GM23338 (cell line): ENCODE measurements at regions not wholly inside any gene's neighbourhood (a gene's known extent, or its start where the extent isn't known, plus 50 kb on each side); places are given as distances from the start of the nearest gene placed in this dataset.

Source experiments
- ATAC-seq: fragments of 200-7000 bp; cut with Tn5 transposase; 3 replicates; pipeline ENCODE4 v1.9.1; 2020
- DNase-seq: peaks from one replicate; pipeline ENCODE4 v3.0.0-alpha.2; 2015; ENCODE audit warnings: low spot score
- H2AFZ ChIP-seq: fragments of 200-600 bp; sonication (generic); 2 replicates; pipeline ENCODE4 v1.8.0; 2016; ENCODE audit warnings: antibody characterized with exemption, mild to moderate bottlenecking, moderate library complexity
- H3F3A ChIP-seq: fragments of 200-600 bp; sonication (generic); replicated peaks from 2 replicates; pipeline ENCODE4 v1.8.0; 2017; ENCODE audit warnings: antibody characterized with exemption, mixed run types, low read depth
- H3K27ac ChIP-seq: fragments of 200-600 bp; sonication (generic); 2 replicates; pipeline ENCODE4 v1.6.1; 2016; ENCODE audit warnings: low read depth
- H3K27me3 ChIP-seq: fragments of 200-600 bp; sonication (generic); 2 replicates; pipeline ENCODE4 v1.8.0; 2016; ENCODE audit warnings: mild to moderate bottlenecking, mixed run types, moderate library complexity; ENCODE audit not compliant: insufficient read depth
- H3K36me3 ChIP-seq: fragments of 200-600 bp; sonication (generic); 2 replicates; pipeline ENCODE4 v1.8.0; 2016; ENCODE audit warnings: mild to moderate bottlenecking; ENCODE audit not compliant: insufficient read depth
- H3K4me1 ChIP-seq: fragments of 200-600 bp; sonication (generic); 2 replicates; pipeline ENCODE4 v1.8.0; 2016; ENCODE audit warnings: mild to moderate bottlenecking, moderate library complexity; ENCODE audit not compliant: insufficient read depth
- H3K4me2 ChIP-seq: fragments of 200-600 bp; sonication (generic); 2 replicates; pipeline ENCODE4 v1.7.1; 2017; ENCODE audit warnings: mixed run types
- H3K4me3 ChIP-seq: fragments of 200-600 bp; sonication (generic); 2 replicates; pipeline ENCODE4 v1.6.1; 2016; ENCODE audit warnings: mixed run types
- H3K79me2 ChIP-seq: fragments of 200-600 bp; sonication (generic); replicated peaks from 2 replicates; pipeline ENCODE4 v1.8.0; 2017; ENCODE audit warnings: mild to moderate bottlenecking; ENCODE audit not compliant: insufficient read depth
- H3K9me2 ChIP-seq: fragments of 200-600 bp; sonication (generic); 2 replicates; pipeline ENCODE4 v1.8.0; 2017; ENCODE audit not compliant: insufficient read depth
- H4K20me1 ChIP-seq: fragments of 200-600 bp; sonication (generic); replicated peaks from 2 replicates; pipeline ENCODE4 v1.8.0; 2017; ENCODE audit warnings: mild to moderate bottlenecking; ENCODE audit not compliant: insufficient read depth
- H3K27ac Mint-ChIP-seq: 2 replicates; pipeline ENCODE4 v1.8.0; 2020; ENCODE audit warnings: inconsistent platforms, mild to moderate bottlenecking, moderate library complexity, mixed read lengths
- H3K27me3 Mint-ChIP-seq: 3 replicates; pipeline ENCODE4 v1.8.0; 2022; ENCODE audit warnings: low read depth, mild to moderate bottlenecking, moderate library complexity, mixed read lengths, inconsistent platforms; ENCODE audit not compliant: insufficient read depth, poor library complexity
- H3K36me3 Mint-ChIP-seq: 3 replicates; pipeline ENCODE4 v1.8.0; 2021; ENCODE audit warnings: low read depth, mild to moderate bottlenecking, inconsistent platforms, moderate library complexity, mixed read lengths
- H3K4me1 Mint-ChIP-seq: 3 replicates; pipeline ENCODE4 v1.8.0; 2020; ENCODE audit warnings: mild to moderate bottlenecking, inconsistent platforms, mixed read lengths
- H3K4me3 Mint-ChIP-seq: 3 replicates; pipeline ENCODE4 v1.8.0; 2021; ENCODE audit warnings: moderate library complexity, mild to moderate bottlenecking, inconsistent platforms, mixed read lengths
- H3K9me3 Mint-ChIP-seq: 3 replicates; pipeline ENCODE4 v1.8.0; 2020; ENCODE audit warnings: moderate library complexity, mild to moderate bottlenecking, inconsistent platforms, mixed read lengths
- CREB1 ChIP-seq: fragments of 250-450 bp; sonication (Bioruptor Pico); IDR thresholded peaks from 2 replicates; pipeline ENCODE4 v1.5.0; 2020; ENCODE audit warnings: low read depth, mild to moderate bottlenecking, moderate library complexity
- EZH2 ChIP-seq: fragments of 200-600 bp; sonication (generic); IDR thresholded peaks from one replicate; pipeline ENCODE4 v1.8.0; 2017; ENCODE audit warnings: antibody characterized with exemption, mild to moderate bottlenecking, low read depth; ENCODE audit not compliant: unreplicated experiment
- EZH2phosphoT487 ChIP-seq: fragments of 200-600 bp; sonication (generic); IDR thresholded peaks from one replicate; pipeline ENCODE4 v1.8.1; 2018; ENCODE audit warnings: antibody characterized with exemption; ENCODE audit not compliant: unreplicated experiment
- JUNB ChIP-seq: IDR thresholded peaks from one replicate; pipeline ENCODE4 v1.6.1; 2016; ENCODE audit warnings: antibody characterized with exemption; ENCODE audit not compliant: unreplicated experiment
- NANOG ChIP-seq: IDR thresholded peaks from 2 replicates; pipeline ENCODE4 v1.6.1; 2016; ENCODE audit warnings: antibody characterized with exemption, borderline replicate concordance
- POLR2AphosphoS5 ChIP-seq: IDR thresholded peaks from 2 replicates; pipeline ENCODE4 v1.6.1; 2016; ENCODE audit warnings: antibody characterized with exemption, low read depth
- STAT1 ChIP-seq: IDR thresholded peaks from one replicate; pipeline ENCODE4 v1.6.1; 2016; ENCODE audit warnings: antibody characterized with exemption; ENCODE audit not compliant: unreplicated experiment
- ZNF114 ChIP-seq: fragments of 250-450 bp; sonication (Bioruptor Pico); IDR thresholded peaks from 2 replicates; pipeline ENCODE4 v1.5.0; 2020; ENCODE audit warnings: mild to moderate bottlenecking, moderate library complexity
- ZNF331 ChIP-seq: fragments of 250-450 bp; sonication (Bioruptor Pico); IDR thresholded peaks from 2 replicates; pipeline ENCODE4 v1.5.0; 2020; ENCODE audit warnings: low read depth, mild to moderate bottlenecking, moderate library complexity
- TF ChIP-seq, protein P1 (sequence below): IDR thresholded peaks from one replicate; pipeline ENCODE4 v1.6.1; 2018; ENCODE audit warnings: antibody characterized with exemption; ENCODE audit not compliant: unreplicated experiment
- TF ChIP-seq, protein P2 (sequence below): fragments of 250-450 bp; sonication (Bioruptor Pico); IDR thresholded peaks from 2 replicates; pipeline ENCODE4 v1.5.0; 2020; ENCODE audit warnings: mild to moderate bottlenecking, moderate library complexity
- TF ChIP-seq, protein P3 (sequence below): IDR thresholded peaks from 2 replicates; pipeline ENCODE4 v1.6.1; 2016; ENCODE audit warnings: antibody characterized with exemption
- TF ChIP-seq, protein P4 (sequence below), 2 experiments: fragments of 200-600 bp in 1 of 2; sonication (generic) in 1 of 2; conservative IDR thresholded peaks; 2 replicates each; pipeline versions ENCODE4 v1.5.1 to v1.6.1; 2016 to 2017; ENCODE audit warnings: antibody characterized with exemption in 2 of 2, low read depth in 2 of 2, mild to moderate bottlenecking in 2 of 2, moderate library complexity in 1 of 2

DNA sequence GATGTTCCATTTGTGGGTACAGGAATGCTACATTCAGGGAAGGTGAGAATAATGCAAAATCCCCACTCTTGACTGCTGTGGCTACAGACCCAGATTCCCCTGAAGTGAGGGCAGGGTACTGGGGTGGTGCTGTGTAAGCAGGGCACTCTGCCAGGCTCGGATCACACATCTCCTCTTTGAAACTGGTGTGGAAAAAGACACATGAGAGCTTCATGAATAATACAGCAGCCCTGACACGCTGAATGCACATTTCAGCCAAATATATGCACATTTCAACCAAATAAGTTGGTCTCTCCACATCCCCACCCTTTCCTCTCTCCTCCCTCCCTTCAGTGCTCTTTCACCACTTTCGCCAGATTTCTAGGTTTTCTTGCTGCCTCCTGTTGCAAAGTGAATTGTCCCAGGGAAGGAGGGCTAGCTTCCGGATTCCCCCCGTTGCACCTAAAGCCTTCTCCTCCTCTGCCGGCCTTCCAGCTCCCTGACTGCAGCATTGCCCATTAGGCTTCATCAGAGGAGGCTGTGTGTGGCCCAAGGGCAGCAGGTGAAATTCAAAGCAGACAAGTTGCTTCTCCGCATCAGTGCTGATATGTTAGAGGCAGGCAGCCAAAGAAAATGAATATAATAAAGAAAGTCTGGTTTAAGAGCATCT, 118.2 kb upstream of the TMCC3 start:
- Mint-ChIP-seq H3K27me3 (peaks cover 5% of the 10 kb centered on the region), H3K36me3 (no peaks in the 10 kb centered on the region), H3K27ac (no peak overlapping the region), H3K9me3 (no peaks in the 10 kb centered on the region; the same call in 2 of the 3 replicates), H3K4me3 (no peak overlapping the region), H3K4me1 (peaks cover 35% of the 10 kb centered on the region)
- Histone ChIP-seq H3K9me2 (no peaks in the 10 kb centered on the region), H3K79me2 (no peaks in the 10 kb centered on the region), H4K20me1 (no peaks in the 10 kb centered on the region), H2AFZ (no peak overlapping the region), H3K4me3 (no peak overlapping the region), H3K36me3 (no peaks in the 10 kb centered on the region), H3F3A (no peaks in the 10 kb centered on the region), H3K27me3 (no peaks in the 10 kb centered on the region), H3K4me1 (peaks cover 29% of the 10 kb centered on the region), H3K27ac (no peak overlapping the region), H3K4me2 (peak overlapping the region; percentile 4; the same call in 1 of the 2 replicates)
- TF ChIP-seq ZNF331 (CRISPR knock-in tag) (no peak), JUNB (no peak), EZH2phosphoT487 (no peak), POLR2AphosphoS5 (no peak), CREB1 (CRISPR knock-in tag) (no peak), STAT1 (no peak), EZH2 (no peak), NANOG (no peak), ZNF114 (CRISPR knock-in tag) (no peak)
- TF ChIP-seq, protein P1, sequence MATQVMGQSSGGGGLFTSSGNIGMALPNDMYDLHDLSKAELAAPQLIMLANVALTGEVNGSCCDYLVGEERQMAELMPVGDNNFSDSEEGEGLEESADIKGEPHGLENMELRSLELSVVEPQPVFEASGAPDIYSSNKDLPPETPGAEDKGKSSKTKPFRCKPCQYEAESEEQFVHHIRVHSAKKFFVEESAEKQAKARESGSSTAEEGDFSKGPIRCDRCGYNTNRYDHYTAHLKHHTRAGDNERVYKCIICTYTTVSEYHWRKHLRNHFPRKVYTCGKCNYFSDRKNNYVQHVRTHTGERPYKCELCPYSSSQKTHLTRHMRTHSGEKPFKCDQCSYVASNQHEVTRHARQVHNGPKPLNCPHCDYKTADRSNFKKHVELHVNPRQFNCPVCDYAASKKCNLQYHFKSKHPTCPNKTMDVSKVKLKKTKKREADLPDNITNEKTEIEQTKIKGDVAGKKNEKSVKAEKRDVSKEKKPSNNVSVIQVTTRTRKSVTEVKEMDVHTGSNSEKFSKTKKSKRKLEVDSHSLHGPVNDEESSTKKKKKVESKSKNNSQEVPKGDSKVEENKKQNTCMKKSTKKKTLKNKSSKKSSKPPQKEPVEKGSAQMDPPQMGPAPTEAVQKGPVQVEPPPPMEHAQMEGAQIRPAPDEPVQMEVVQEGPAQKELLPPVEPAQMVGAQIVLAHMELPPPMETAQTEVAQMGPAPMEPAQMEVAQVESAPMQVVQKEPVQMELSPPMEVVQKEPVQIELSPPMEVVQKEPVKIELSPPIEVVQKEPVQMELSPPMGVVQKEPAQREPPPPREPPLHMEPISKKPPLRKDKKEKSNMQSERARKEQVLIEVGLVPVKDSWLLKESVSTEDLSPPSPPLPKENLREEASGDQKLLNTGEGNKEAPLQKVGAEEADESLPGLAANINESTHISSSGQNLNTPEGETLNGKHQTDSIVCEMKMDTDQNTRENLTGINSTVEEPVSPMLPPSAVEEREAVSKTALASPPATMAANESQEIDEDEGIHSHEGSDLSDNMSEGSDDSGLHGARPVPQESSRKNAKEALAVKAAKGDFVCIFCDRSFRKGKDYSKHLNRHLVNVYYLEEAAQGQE, result no peak
- TF ChIP-seq, protein P2, sequence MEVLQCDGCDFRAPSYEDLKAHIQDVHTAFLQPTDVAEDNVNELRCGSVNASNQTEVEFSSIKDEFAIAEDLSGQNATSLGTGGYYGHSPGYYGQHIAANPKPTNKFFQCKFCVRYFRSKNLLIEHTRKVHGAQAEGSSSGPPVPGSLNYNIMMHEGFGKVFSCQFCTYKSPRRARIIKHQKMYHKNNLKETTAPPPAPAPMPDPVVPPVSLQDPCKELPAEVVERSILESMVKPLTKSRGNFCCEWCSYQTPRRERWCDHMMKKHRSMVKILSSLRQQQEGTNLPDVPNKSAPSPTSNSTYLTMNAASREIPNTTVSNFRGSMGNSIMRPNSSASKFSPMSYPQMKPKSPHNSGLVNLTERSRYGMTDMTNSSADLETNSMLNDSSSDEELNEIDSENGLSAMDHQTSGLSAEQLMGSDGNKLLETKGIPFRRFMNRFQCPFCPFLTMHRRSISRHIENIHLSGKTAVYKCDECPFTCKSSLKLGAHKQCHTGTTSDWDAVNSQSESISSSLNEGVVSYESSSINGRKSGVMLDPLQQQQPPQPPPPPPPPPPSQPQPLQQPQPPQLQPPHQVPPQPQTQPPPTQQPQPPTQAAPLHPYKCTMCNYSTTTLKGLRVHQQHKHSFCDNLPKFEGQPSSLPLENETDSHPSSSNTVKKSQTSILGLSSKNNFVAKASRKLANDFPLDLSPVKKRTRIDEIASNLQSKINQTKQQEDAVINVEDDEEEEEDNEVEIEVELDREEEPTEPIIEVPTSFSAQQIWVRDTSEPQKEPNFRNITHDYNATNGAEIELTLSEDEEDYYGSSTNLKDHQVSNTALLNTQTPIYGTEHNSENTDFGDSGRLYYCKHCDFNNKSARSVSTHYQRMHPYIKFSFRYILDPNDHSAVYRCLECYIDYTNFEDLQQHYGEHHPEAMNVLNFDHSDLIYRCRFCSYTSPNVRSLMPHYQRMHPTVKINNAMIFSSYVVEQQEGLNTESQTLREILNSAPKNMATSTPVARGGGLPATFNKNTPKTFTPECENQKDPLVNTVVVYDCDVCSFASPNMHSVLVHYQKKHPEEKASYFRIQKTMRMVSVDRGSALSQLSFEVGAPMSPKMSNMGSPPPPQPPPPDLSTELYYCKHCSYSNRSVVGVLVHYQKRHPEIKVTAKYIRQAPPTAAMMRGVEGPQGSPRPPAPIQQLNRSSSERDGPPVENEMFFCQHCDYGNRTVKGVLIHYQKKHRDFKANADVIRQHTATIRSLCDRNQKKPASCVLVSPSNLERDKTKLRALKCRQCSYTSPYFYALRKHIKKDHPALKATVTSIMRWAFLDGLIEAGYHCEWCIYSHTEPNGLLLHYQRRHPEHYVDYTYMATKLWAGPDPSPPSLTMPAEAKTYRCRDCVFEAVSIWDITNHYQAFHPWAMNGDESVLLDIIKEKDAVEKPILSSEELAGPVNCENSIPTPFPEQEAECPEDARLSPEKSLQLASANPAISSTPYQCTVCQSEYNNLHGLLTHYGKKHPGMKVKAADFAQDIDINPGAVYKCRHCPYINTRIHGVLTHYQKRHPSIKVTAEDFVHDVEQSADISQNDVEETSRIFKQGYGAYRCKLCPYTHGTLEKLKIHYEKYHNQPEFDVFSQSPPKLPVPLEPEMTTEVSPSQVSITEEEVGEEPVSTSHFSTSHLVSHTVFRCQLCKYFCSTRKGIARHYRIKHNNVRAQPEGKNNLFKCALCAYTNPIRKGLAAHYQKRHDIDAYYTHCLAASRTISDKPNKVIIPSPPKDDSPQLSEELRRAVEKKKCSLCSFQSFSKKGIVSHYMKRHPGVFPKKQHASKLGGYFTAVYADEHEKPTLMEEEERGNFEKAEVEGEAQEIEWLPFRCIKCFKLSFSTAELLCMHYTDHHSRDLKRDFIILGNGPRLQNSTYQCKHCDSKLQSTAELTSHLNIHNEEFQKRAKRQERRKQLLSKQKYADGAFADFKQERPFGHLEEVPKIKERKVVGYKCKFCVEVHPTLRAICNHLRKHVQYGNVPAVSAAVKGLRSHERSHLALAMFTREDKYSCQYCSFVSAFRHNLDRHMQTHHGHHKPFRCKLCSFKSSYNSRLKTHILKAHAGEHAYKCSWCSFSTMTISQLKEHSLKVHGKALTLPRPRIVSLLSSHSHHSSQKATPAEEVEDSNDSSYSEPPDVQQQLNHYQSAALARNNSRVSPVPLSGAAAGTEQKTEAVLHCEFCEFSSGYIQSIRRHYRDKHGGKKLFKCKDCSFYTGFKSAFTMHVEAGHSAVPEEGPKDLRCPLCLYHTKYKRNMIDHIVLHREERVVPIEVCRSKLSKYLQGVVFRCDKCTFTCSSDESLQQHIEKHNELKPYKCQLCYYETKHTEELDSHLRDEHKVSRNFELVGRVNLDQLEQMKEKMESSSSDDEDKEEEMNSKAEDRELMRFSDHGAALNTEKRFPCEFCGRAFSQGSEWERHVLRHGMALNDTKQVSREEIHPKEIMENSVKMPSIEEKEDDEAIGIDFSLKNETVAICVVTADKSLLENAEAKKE (CRISPR knock-in tag), result no peak
- TF ChIP-seq, protein P3, sequence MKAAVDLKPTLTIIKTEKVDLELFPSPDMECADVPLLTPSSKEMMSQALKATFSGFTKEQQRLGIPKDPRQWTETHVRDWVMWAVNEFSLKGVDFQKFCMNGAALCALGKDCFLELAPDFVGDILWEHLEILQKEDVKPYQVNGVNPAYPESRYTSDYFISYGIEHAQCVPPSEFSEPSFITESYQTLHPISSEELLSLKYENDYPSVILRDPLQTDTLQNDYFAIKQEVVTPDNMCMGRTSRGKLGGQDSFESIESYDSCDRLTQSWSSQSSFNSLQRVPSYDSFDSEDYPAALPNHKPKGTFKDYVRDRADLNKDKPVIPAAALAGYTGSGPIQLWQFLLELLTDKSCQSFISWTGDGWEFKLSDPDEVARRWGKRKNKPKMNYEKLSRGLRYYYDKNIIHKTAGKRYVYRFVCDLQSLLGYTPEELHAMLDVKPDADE, result no peak
- TF ChIP-seq, protein P4, sequence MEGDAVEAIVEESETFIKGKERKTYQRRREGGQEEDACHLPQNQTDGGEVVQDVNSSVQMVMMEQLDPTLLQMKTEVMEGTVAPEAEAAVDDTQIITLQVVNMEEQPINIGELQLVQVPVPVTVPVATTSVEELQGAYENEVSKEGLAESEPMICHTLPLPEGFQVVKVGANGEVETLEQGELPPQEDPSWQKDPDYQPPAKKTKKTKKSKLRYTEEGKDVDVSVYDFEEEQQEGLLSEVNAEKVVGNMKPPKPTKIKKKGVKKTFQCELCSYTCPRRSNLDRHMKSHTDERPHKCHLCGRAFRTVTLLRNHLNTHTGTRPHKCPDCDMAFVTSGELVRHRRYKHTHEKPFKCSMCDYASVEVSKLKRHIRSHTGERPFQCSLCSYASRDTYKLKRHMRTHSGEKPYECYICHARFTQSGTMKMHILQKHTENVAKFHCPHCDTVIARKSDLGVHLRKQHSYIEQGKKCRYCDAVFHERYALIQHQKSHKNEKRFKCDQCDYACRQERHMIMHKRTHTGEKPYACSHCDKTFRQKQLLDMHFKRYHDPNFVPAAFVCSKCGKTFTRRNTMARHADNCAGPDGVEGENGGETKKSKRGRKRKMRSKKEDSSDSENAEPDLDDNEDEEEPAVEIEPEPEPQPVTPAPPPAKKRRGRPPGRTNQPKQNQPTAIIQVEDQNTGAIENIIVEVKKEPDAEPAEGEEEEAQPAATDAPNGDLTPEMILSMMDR (conservative IDR thresholded peaks at IDR 0.05; ENCODE audit: low read depth in 2 of 2), result no peak
- ATAC-seq (peak; percentile 26; the same call in 1 of the 3 replicates), DNase-seq (no peak)
